HG03064 (cell line): ENCODE measurements at regions not wholly inside any gene's neighbourhood (a gene's known extent, or its start where the extent isn't known, plus 50 kb on each side); places are given as distances from the start of the nearest gene placed in this dataset.

ENCODE experiments used
- ATAC-seq: cut with Tn5 transposase; IDR thresholded peaks from one replicate; pipeline ENCODE4 v1.9.1; 2021; ENCODE audit warnings: low read depth; ENCODE audit not compliant: unreplicated experiment

GRCh38 chr14:71523630-71524319 lies 408.5 kb upstream of the RGS6 start:
- peak; percentile 74 for ATAC-seq

DNA sequence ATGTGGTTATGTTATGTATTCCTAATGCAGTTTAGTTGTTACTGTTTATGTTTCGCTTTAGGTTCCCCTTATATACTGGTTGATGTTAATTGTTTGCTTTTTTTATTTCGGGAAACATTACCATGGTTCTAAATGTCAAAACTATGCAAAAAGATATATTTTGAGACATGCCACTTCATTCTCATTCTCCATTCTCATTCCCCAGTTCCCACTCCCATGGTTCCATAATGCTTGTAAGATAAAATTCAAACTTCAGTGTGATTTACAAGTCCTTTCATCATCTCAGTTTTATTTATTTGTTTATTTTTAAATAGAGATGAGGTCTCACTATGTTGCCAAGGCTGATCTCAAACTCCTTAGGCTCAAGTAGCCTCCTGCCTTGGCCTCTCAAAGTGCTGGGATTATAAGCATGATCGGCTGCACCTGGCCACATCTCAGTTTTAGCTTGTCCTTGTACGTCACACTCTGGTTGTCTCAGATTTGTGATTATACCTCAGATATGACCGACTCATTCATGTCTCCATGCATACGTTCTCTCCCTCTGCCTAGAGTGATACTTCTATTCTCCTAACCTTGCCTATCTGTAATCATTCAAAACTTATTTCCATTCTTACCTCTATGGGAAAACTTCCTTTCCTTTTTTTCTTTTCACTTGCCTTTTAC lies 407.8 kb upstream of the RGS6 start:
- ATAC-seq: peak; percentile 55

DNA sequence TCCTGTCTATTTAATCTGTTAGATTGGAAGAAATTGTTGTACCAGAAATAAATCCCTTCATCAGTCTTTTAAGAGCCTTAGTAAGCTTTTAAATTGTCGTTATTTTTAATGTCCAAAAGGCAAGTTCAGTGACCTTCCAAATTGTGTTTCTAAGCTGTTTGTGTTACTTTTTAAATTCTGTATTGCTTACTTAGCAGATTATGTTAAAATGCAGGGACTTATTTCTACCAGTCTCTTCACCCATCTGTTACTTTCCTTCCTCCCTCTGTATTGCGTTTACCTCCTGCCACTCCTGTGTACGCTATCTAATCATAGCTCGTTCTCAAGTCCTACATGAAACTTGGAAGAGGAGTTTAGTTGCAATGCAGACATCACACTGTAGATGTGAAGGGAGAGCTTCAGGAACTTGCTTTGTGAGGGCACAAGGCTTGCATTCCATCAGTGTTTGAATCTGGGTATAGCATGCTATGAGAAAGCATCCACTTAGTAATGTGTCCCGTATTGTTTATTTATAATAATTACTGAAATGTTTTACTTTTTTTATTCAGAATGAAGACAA lies 406.5 kb upstream of the RGS6 start:
- no peak for ATAC-seq

- no peak for ATAC-seq
Measured at GRCh38 chr14:71526388-71526787, 405.8 kb upstream of the RGS6 start.

DNA sequence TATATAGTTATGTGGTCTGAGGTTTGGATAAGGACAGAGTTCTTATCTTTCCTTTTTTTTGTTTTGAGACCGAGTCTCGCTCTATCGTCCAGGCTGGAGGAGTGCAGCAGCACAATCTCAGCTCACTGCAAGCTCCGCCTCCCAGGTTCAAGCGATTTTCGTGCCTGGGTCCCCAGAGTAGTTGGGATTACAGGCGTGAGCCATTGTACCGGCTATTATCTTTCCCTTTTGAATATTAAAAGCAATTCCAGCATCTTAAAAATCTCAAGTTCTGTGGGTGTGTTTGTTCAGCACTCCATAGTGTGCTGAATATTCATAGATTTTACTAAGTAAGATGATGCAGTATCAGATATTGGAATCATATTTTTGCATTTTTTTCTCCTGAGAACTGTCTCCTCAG lies 404.4 kb upstream of the RGS6 start:
- ATAC-seq: no peak

DNA sequence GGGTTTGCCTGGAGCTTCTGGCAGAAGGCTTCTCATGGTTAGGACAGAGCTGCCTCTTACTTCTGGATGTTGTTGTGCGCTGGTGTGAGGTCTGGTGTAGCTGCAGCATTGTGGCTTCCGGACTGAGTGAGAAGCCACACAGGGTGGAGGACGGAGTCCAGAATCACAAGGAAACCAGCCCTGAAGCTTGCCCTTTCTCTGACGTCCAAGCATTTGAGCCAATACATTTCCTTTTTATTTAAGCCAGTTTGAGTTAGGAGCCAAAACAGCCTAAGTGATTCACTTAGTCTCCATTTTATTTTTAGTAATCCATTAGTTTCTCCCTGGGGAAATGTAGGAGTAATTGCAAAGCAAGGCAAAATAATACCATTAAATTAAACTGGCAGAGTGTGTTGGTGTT lies 402.4 kb upstream of the RGS6 start:
- no peak for ATAC-seq

- no peak for ATAC-seq
Measured at GRCh38 chr14:71532344-71532743, 399.9 kb upstream of the RGS6 start.

- no peak for ATAC-seq
Measured at GRCh38 chr14:71532790-71533189, 399.4 kb upstream of the RGS6 start.

DNA sequence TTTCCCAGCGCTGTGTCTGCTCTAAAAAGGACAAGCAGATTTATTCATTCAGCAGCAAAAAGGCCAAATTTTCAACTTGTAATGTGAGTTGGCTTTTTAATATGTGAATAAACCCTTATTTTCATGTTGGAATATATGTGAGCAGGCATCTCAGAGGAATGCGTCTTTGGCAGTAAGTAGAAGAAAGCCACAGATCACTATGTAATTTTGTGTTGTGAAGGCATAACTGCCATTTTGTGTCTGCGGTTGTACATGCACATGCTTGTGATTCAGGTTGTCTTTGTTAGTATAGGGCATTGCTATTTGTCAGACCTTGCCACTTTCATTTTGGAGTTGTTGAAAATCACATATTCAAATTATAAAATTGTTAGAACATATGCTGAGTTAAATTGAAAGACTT lies 398.8 kb upstream of the RGS6 start:
- no peak for ATAC-seq

- ATAC-seq: no peak
Measured at GRCh38 chr14:71533800-71534199, 398.4 kb upstream of the RGS6 start.

DNA sequence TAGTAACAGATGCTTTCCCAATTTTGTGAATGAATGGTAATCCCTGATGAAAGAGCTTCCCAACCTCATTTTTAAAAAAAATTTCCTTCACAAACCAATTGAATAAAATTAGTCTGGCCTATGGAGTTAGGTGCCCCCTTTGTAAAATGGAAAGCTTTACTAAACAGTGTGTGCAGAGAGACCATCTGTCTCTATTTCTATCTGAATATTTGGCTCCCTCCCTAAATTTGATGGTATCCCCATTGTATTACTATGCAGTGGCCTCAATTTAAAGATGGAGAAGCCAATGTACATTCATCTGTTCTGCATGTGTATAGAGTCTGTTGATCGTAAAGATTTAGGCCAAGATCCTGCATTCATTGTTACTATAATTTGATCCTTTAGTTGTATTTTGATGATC lies 397.7 kb upstream of the RGS6 start:
- no peak for ATAC-seq

- no peak for ATAC-seq
Measured at GRCh38 chr14:71536015-71536740, 396.1 kb upstream of the RGS6 start.

GRCh38 chr14:71536927-71537772 lies 395.1 kb upstream of the RGS6 start:
- ATAC-seq: no peak

DNA sequence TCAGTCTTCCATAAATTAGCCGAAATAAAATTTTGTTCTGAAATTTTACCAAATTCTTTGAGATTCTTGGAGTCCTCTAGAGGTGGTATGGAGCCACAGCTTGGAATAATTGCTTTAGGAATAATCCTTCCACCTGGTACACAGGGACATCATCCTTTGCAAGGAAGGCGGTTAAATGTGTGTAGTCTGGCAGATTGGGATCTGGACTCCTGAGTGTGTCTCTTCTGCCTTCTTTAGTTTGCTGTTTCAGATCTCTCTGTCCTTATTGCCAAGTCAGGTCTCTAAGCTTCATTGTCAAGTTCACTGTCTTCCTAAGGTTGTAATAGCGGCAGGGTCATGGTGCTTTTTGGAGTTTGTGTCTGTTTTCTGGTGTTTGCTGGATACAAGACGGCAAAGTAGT lies 393.9 kb upstream of the RGS6 start:
- ATAC-seq: no peak

- no peak for ATAC-seq
Measured at GRCh38 chr14:71538938-71539649, 393.1 kb upstream of the RGS6 start.

DNA sequence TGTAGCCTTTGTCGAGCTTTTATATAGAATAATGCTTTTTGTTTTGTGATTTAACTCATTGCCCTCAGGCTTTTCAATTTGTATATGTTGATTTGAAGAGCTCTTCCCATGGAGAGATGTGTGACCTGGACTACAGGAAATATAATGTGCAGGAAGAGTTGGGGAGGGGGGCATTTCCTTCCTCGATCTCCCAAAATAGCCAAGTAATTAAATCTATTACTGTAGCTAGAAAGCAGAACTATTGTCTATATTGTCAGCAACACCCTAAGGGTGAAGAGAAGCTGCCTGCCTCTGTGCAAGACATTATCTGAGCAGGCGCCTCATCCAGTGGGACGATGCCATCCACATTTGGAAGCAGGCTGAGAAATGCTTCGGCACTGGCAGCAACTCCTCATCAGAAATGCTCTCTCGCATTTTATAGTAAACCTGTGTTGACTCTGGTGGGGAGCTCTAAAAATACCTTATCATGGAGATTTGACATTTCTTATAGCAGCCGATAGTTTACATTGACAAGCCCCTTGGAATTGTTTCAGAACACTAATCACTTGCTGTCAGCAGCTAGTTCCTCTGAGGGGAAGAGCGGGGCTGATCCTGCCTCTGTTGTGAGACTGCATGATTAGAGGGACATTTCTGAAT lies 392.5 kb upstream of the RGS6 start:
- ATAC-seq: no peak

DNA sequence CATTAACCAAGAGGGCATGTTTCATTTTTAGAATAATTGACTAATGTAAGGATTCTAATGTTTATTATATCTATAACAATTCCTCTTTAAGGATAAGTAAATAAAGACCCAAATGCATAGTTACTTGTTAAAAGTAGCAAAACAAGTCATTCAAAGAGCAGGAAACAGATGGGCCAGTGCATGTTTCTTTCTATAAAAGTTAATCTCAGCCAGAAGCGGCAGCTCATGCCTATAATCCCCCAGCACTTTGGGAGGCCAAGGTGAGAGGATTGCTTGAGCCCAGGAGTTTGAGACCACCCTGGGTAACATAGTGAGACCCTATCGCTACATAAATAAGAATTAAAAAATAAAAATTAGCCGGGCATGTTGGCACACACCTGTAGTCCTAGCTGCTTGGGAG lies 391.0 kb upstream of the RGS6 start:
- ATAC-seq: no peak

DNA sequence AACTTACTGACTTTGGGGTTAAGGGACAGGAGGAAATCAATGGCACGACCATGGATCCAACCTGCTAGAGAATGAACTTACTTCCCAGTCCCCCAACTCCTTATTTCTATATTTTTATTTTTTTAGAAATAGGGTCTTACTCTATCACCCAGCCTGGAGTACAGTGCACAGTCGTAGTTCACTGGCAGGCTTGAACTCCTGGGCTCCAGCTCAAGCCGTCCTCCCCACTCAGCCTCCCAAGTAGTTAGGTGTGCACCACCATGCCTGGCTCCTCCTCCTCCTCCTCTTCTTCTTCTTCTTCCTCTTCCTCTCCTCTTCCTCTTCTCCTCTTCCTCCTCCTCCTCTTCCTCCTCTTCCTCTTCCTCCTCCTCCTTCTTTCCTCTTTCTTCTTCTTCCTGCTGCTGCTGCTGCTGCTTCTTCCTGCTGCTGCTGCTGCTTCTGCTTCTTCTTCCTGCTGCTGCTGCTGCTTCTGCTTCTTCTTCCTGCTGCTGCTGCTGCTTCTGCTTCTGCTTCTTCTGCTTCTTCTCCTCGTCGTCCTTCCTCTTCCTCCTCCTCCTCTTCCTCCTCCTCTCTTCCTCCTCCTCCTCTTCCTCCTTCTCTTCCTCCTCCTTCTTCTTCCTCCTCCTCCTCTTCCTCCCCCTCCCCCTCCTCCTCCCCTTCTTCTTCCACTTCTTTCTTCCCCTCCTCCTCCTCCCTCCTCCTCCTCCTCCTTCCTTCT lies 390.1 kb upstream of the RGS6 start:
- no peak for ATAC-seq
